Activated CD8-positive, alpha-beta memory T cell treated with anti-CD3 and anti-CD28 coated beads, Interleukin-2, amount 50 U/mL, for 1 hour (primary cell): ENCODE measurements at regions not wholly inside any gene's neighbourhood (a gene's known extent, or its start where the extent isn't known, plus 50 kb on each side); places are given as distances from the start of the nearest gene placed in this dataset.

Source experiments
- DNase-seq: peaks from one replicate; pipeline ENCODE4 v3.0.0-alpha.2; 2020; ENCODE audit errors: extremely low read depth

DNA sequence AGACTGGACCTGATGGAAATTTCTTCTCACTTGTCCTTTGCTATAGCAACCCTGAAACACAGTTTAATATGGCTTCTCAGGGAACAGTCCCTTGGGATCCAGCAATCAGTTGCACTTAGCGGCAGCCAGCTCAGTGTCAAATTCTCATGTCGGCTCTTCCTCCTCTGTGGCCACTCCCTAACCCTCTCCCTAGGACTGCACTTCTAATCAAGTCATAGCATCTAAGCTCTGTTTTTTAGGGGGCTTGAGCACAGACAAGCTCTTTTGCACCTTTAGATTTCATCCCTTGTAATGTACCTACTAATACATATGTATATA, 250.5 kb upstream of the TLE3 start:
- no peak for DNase-seq

DNA sequence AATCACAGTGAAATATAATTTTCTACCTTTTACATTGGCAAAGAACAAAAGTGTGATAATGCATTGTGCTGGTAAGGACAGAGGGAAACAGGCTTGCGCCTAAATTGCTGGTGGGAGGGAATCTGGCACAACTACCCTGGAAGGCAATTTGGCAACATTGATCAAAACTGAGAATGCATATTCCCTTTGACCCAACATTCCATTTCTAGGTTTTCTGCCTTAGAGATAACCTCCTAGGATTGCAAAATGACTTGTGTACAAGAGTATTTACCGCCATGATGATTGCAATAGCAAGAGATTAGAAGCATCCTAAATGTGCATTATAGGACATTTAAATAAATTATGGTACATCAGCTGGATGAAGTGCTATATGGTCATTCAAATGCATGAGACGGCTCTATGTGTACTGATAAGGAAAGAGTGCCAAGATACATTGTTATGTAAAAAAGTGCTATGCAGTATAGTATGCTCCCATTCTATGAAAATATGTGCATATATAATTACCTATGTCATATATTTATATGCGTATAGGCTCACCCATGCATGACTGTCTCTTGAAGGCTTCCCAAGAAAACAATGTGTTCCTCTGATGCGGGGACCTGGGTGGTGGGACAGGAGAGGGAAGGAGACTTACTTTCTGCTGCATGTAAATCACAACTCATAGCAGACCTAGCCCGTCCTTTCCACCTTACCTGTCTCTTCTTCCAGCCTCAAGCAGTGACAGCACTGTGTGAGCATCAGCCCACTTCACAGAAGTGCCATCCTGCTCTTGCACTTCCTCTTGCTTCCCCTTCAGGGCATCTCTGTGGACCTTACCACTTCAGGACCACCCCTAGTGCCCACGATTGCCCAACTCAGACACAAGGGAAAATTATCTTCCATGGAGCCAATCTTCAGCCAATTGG, 249.9 kb upstream of the TLE3 start:
- no peak for DNase-seq

DNA sequence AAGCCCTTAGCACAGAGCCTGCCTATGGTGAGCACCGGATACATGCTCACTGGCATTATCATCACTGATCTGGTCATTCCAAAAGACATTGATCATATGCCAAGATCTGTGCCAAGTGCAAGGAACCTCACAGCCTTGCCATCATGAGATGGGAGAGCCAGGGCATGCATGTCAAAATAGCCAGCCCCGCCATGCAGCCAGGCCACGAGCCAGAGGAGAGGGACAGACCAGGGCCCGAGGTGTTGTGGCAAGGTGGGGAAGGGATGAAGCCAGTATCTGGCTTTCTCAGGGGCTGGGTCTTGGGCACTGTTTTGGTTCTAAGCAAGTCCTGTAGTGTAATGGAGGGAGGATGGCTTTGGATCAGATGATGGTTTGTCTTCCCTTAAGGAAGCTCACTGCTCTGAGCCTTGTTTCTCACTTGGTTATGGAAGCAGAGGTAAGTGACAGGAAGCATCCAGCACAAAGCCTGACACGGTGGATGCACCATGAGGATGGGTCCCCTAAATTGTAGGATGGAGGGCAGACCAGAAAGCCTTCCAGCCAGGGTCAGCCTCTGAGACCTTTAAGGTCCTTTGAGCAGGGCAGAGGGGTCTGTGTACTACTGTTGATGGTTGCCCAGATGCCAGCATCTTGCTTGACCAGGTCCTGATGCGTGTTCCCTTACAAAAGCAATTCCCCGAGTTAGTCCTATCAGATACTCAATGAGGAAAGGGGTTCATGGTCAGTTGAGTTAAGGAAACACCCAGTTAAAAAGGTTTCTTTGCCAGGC, 247.7 kb upstream of the TLE3 start:
- DNase-seq: no peak

DNA sequence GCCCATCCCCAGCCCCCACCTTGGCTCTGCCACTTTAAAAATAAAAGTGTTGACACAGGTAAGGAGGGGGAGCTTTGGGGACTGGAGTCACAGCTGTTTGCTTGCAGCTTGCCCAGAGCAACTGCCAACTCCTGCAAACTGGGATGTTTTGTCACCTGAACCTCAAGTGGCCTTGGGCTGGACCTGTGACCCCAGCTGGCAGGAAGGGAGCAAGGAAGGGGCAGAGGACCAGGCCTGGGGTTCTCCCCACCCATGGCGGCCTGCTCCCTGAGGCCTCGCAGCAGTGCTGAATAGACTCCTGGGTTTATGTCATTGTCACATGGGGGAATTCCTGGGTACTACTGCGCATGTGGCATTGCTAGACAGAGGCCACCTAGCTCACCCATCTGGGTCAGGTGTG, 246.9 kb upstream of the TLE3 start:
- no peak for DNase-seq

DNA sequence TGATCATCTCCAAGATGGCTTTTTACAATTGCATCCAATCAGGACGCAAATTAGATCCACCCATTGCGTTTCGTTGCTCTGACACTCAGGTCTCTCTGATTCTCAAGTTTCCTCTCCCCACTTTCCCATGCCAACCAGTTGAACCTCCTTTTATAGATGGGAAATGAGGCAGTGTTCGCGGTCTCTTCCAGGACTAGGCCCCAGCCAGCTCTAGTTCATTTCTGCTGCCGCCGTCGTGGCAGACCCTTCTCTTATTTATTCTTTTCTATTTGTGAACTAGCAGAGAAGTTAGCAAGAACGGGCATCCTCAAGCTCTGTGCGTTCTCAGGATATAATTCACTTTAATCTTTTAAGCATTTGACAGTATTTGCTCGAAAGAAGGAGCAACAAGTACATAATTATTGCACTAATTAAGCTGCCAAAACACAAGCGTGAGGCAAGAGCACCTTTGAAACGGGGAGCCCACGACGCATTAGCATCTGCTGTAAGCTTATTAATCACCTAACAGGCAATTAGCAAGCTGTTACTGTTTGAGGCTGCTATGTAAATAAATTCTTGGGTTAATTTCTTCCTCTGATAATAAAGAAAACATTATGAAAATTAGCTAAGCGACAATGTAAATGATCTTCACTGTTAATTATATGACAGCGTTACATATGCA, 246.4 kb upstream of the TLE3 start:
- DNase-seq: no peak

DNA sequence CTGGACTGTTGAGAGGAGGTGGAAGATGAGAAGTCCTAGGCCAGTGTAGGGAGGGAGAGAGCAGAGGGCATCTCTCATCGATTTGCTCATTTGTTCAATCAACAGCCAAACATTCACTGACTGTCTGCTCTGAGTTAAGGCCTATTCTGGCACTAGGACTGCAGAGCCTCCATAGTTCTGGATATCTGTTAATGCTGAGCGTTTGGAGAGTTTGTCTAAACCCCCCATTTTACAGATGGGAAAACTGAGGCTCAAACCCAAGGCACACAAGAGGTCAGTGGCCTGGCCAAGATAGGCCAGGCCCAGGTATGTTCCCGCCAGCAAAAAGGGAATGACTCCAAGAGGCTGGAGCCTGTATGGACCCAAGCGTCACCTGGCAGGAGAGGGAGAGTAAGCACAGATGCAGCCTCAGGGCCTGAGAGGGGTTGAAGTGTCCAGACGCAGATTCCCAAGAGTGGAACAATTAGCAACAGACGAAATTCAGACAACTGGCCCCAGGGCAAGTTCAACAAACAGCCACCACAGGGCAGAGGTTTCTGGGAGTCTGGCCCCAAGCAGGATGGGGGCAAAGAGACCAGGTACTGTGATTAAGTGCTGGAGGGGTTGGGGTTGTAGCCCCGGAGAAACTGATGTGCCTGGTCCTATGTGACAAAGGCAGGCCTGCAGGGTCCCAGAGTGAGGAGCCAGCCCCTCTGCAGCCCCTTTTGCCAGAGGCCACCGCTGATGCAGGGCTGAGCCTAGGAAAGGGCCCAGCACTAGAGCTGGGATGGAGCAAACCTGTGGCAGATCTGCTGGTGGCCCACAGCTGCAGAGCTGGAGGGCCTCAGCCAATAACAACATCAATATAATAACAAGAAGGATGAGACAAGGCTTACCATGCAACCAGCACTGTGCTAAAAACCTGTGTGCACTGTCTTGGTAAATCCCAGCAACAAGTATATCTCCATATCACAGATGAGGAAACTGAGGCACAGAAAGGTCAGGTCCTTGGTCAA, 245.1 kb upstream of the TLE3 start:
- DNase-seq: no peak

DNA sequence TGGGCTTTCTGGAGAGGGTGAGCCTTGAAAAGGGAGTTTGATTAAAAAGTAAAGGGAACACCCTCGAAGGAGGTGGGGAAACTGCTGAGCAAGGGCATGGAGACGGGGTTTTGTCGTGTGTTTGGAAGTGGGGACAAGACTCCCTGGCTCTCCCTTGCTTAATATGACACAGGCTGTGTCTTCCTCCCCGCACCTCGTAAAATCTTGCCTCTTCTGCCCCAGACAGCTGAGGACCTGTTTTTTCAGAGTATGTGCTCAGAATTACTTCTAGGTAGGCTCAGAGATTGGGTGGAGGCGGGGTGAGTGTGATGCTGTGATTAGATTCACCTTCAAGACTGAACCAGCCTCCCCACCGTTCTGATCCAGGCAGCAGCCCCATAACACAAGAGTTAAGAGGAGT, 244.4 kb upstream of the TLE3 start:
- no peak for DNase-seq

DNA sequence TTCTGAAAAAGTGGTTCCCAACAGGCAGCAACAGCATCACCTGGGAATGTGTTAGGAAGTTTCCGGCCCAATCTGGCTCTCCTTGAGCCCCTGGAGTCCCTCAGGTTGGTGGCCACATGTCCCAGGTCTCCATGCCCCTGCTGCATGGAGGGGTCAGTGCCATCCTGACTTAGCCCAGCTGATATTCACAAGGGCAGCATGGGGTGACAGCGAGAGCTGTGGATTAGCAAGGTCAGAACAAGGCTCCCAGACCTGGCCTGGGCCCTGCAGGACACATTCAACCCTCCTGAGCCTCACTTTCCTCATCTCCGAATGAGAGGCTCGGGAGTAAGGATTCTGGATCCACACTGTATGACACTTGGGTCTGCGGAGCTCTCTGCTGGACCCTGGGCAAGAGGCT, 243.8 kb upstream of the TLE3 start:
- no peak for DNase-seq

DNA sequence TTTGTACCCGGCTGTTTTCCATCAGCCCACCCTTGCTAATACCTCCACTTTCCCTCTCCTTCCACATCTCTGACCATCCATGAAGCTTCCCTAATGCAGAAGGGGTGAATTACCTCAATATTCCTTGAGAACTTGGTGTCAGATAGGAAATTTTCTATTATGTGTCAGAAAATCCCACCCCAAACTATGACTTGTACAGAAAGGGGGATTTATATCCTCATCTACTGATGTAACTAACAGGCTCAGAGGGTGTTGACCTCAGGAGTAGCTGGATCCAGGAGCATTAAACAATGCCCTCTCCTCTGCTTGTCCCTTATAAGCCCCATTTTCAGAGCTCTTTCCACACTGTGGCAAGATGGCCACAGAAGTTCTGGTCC, 242.8 kb upstream of the TLE3 start:
- no peak for DNase-seq

DNA sequence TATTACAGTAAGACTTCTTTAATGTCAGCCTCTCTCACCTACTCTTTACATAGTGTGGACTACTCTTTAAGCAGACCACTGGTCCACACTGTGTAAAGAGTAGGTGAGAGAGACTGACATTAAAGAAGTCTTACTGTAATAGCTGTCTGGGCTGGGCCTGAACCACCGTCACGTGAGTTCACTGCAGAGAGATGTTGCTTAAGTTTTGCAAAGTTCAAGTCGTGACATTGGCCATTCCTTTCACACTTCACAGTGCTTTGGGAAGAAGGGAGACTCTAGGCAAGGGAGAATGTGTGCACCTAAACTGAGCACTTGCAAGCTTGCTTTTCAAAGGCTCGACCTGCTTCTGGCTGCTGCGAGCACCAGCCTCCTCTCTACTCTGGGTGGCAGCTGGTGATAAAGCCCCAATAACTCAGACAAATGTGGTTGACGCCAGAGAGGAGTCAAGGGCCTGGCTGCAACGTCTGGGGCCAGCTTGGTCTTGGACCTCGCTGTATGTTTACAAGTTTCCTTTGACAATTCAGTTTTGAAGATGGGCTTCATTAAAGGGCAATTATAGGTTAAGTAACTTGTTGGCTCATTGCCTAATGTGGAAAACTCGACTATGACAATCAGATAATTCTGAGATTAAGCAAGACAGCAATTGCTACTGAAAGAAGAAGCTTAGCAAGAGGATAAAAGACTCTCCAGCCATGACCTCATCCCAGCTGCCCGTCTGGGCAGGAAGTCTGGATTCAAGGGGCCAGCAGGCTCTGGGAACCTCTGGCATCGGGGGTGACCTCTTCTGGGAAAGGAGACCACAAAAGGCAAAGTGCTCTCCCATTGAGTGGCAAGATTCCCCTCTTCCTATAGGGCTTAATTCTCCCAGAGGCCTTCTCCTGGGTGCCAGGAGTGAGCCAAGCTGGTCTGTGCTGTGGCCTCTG, 242.1 kb upstream of the TLE3 start:
- DNase-seq: no peak

DNA sequence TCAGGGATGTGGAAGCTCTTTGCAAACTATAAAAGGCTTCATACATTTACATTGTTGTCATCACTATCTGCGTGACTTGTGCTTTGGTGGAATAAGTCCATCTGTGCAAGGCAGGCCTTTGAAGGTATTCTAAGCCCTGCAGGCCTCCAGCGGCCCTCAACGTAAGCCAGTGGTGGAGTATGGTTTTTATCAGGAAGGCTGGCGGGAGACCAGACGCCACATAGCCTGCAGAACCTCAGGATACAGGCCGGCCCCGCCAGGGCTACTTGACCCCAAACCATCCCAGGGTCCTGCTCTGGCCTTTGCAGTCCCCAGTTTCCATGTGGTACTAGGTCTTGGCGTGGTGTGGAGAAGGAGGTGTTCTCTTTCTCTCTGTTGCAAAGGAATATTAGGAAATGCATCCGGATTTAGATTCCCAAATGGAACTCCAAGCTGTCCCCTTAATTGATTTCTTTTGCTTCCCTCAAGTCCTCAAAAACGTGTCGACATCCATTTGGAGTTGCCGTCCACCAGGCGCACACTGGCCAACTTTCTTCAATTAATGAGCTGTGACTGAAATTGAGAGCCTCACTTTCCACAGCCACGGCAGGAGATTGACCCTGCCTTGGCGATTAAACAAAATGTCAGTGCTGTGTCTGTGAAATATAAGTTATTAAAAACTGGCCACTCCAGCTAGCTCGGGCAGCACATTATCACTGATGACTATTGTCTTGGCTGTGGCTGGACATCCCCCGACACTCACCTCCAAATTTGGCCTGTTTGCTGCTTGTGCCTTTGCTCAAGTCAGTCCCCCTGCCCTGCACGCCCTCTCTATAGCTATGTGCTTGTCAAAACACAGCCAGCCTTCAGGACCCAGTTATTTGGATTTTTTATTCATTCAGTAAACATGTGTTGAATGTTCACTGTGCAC, 239.8 kb upstream of the TLE3 start:
- no peak for DNase-seq

DNA sequence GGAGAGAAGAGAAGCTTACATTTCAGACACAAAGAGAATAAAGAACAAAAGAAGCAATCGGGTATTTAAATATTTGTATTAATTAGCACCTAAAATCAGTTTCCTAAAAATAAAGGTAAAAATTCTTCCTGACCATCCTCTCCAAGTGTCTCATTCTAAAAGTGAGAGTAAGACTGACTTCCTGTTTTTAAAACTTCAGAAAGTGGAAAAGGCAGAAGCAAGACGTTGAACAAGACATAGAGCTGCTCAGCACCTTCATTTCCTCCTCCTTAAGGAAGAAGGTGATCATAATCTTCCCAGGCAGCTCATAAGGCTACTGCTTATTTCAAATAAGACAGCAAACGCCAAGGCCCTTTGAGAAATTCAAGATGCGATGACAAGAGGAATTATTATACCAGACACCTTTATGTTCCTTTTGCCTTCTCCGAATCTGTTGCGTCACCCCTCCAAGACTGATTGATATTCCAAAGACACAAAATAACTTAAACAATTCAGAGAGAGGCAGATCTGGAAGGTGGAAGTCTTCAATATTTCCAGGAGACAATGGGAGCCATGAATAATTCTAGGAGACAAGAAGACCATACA, 238.8 kb upstream of the TLE3 start:
- DNase-seq: no peak

DNA sequence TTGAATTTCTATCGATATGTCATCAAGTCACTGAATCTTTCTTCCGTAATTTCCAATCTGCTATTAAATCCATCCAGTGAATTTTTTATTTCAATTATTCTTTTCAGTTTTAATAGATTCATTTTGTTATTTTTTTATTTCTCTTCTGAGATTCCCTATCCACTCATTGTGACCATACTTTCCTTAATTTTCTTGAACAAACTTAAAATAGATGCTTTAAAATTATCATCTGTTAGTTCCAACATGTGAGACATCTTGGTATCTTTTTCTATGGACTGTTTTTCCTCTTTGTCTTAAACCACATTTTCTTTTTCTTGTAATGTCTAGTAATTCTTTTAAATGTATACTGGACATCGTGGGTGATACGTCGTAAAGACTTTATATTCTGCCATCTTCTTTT, 236.6 kb upstream of the TLE3 start:
- DNase-seq: no peak

DNA sequence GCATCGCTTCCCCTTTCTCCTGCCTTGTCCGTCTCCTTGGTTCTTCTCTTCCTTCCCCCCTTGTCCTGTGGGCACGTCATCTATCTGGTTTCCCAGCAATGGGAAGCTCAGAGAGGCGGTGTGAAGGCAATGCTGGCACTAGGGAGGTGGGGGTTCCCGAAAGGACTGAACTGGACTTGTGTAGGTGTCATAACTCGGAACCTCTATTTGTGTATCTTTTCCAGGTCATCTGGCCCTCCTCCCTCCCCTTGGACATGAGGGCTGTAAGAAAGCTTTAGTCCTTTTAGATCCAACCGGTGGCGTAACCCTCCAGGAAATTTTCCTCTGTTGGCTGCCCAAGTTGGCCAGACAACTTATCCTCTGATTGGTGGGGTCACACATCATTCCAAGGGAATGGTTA, 231.5 kb upstream of the TLE3 start:
- DNase-seq: no peak

DNA sequence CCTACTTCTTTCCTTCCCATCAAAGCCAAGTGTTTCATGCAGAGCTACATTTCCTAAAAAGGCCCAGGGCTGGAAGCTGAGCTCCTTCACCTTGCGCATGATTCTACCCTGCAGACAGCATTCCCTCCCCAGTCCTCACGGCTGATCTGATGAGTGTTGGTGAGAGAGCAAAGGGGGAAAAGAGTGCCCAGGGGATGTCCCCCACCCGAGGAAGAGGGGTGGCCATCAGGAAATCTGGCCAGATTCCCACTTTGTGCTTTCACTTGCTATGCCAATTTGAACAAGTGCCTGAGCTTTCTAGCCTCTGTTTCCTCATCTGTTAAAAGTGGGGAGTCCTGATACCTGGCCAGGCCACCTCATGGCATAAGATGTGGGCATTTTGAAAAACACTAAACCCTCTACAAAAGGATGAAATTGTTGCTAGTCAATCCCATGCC, 231.0 kb upstream of the TLE3 start:
- DNase-seq: no peak

DNA sequence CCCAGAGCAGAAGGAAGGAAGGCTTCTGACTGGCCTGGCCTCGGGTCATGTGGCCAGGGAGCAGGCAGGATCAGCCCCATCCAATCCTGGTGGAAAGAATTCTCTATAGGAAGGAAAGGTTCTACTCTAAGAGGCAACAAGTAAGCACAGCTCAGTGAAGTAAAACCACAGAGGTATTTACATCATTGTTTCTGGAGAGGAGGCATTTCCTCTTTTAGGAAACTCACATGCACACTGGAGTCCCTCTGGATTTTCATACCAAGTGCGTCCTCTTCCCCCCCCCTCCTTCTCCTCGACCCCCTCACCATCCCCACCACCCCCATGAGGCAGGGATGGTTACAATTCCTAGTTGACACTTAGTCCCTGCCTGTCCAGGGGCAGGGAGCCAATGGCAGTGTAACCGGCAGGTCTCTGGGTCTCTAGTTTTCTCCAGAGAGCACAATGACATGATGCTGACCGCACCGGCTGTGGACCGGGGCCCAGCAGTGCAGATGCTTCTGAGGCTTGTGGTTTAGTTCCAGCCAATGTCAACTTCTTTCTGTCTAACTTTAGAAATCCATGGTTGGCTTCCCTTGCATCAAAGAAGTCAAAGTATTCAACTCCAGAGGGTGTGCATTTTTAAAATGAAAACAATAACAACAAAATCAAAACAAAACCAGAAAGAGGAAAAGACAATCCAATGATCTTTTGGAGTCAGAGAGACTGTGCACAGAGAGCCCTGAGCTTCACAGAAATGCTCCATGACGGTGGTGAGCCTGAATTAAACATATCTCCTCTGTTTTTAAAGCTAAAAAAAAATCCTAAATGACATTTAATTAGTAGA, 230.3 kb upstream of the TLE3 start:
- no peak for DNase-seq

DNA sequence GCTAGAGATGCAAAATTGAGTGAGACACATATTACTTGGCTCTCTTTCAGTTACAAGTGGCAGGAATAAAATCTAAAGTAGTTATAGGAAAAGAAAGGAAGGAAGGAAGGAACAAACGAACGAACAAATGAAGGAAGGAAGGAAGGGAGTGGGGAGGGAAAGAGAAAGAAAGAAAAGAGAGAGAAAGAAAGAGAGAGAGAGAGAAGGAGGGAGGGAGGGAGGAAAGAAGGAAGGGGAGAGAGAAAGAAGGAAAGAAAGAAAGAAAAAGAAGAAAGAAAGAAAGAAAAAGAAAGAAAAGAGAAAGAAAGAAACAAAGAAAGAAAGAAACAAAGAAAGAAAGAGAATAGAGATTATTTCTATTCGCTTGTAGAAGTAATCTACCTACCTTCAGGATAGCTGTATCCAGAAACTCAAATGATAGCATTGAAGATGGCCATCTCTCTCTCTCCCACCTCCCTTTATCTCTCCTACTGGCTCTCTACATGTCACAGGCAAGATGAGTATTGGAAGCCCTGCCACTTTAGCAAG, 229.7 kb upstream of the TLE3 start:
- DNase-seq: no peak
